H9 (cell line): ENCODE measurements at regions not wholly inside any gene's neighbourhood (a gene's known extent, or its start where the extent isn't known, plus 50 kb on each side); places are given as distances from the start of the nearest gene placed in this dataset.
"Not testable (repeated sequence)": the region's sequence is repeated elsewhere in the genome, so short reads cannot be mapped to it uniquely, and the experiment has no call there.

Experiments used
- DNase-seq: peaks from one replicate; pipeline ENCODE4 v3.0.0-alpha.2; 2017
- H2AFZ ChIP-seq: one replicate; pipeline ENCODE4 v1.6.1; 2013; ENCODE audit warnings: mild to moderate bottlenecking, low read length, control low read depth, moderate library complexity
- H2AK5ac ChIP-seq: 2 replicates; pipeline ENCODE4 v1.6.1; 2013; ENCODE audit warnings: low read length, control low read depth, mixed read lengths; ENCODE audit not compliant: insufficient read length
- H2BK120ac ChIP-seq: one replicate; pipeline ENCODE4 v1.6.1; 2013; ENCODE audit warnings: low read depth, mild to moderate bottlenecking, low read length, control low read depth, inconsistent platforms; ENCODE audit not compliant: poor library complexity, severe bottlenecking
- H2BK12ac ChIP-seq: 2 replicates; pipeline ENCODE4 v1.6.1; 2013; ENCODE audit warnings: low read length, control low read depth, mixed read lengths, low read depth; ENCODE audit not compliant: insufficient read length
- H2BK15ac ChIP-seq: 2 replicates; pipeline ENCODE4 v1.6.1; 2013; ENCODE audit warnings: low read depth, low read length, control low read depth
- H2BK20ac ChIP-seq: one replicate; pipeline ENCODE4 v1.6.1; 2013; ENCODE audit warnings: low read depth, mild to moderate bottlenecking, low read length, control low read depth, inconsistent platforms; ENCODE audit not compliant: poor library complexity, severe bottlenecking
- H2BK5ac ChIP-seq: 2 replicates; pipeline ENCODE4 v1.6.1; 2013; ENCODE audit warnings: low read length, control low read depth, mixed read lengths; ENCODE audit not compliant: insufficient read length
- H3K14ac ChIP-seq: 2 replicates; pipeline ENCODE4 v1.6.1; 2013; ENCODE audit warnings: low read length, control low read depth; ENCODE audit not compliant: insufficient read depth
- H3K18ac ChIP-seq: 2 replicates; pipeline ENCODE4 v1.6.1; 2013; ENCODE audit warnings: low read depth, mild to moderate bottlenecking, mixed read lengths, low read length, control low read depth; ENCODE audit not compliant: insufficient read length
- H3K23ac ChIP-seq: 2 replicates; pipeline ENCODE4 v1.6.1; 2013; ENCODE audit warnings: low read length, control low read depth, mixed read lengths, low read depth; ENCODE audit not compliant: insufficient read length
- H3K23me2 ChIP-seq: 2 replicates; pipeline ENCODE4 v1.6.1; 2013; ENCODE audit warnings: low read depth, mild to moderate bottlenecking, mixed read lengths, low read length, control low read depth; ENCODE audit not compliant: insufficient read length, poor library complexity, severe bottlenecking
- H3K27ac ChIP-seq: 2 replicates; pipeline ENCODE4 v1.5.1; 2013; ENCODE audit warnings: low read length, control low read depth, mixed read lengths, low read depth; ENCODE audit not compliant: insufficient read length
- H3K27me3 ChIP-seq: 2 replicates; pipeline ENCODE4 v1.6.1; 2013; ENCODE audit warnings: low read length, control low read depth, inconsistent platforms; ENCODE audit not compliant: insufficient read depth
- H3K4ac ChIP-seq: 2 replicates; pipeline ENCODE4 v1.6.1; 2013; ENCODE audit warnings: low read depth, mild to moderate bottlenecking, control low read depth, inconsistent platforms, low read length, moderate library complexity
- H3K4me1 ChIP-seq: 2 replicates; pipeline ENCODE4 v1.6.1; 2013; ENCODE audit warnings: low read length, control low read depth, inconsistent platforms; ENCODE audit not compliant: insufficient read depth
- H3K4me2 ChIP-seq: 2 replicates; pipeline ENCODE4 v1.6.1; 2013; ENCODE audit warnings: low read length, control low read depth, mixed read lengths; ENCODE audit not compliant: insufficient read length, insufficient read depth
- H3K56ac ChIP-seq: 2 replicates; pipeline ENCODE4 v1.6.1; 2013; ENCODE audit warnings: low read depth, mild to moderate bottlenecking, mixed read lengths, low read length, control low read depth; ENCODE audit not compliant: insufficient read length
- H3K79me1 ChIP-seq: 2 replicates; pipeline ENCODE4 v1.6.1; 2013; ENCODE audit warnings: low read depth, mild to moderate bottlenecking, moderate library complexity, low read length, control low read depth, inconsistent platforms; ENCODE audit not compliant: insufficient read depth, poor library complexity, severe bottlenecking
- H3K79me2 ChIP-seq: 2 replicates; pipeline ENCODE4 v1.6.1; 2013; ENCODE audit warnings: low read length, control low read depth, inconsistent platforms; ENCODE audit not compliant: insufficient read depth
- H3K9ac ChIP-seq: 2 replicates; pipeline ENCODE4 v1.6.1; 2013; ENCODE audit warnings: low read length, control low read depth, mixed read lengths; ENCODE audit not compliant: insufficient read length; ENCODE audit errors: extremely low read depth
- H3K9me3 ChIP-seq: one replicate; pipeline ENCODE4 v1.6.1; 2013; ENCODE audit warnings: low read depth, low read length, inconsistent platforms; ENCODE audit not compliant: control insufficient read depth
- H3T11ph ChIP-seq: one replicate; pipeline ENCODE4 v1.6.1; 2013; ENCODE audit warnings: mild to moderate bottlenecking, low read length, control low read depth, inconsistent platforms
- H4K20me1 ChIP-seq: one replicate; pipeline ENCODE4 v1.6.1; 2013; ENCODE audit not compliant: control insufficient read depth, insufficient read length, insufficient read depth
- H4K5ac ChIP-seq: 2 replicates; pipeline ENCODE4 v1.6.1; 2013; ENCODE audit warnings: low read depth, mild to moderate bottlenecking, mixed read lengths, low read length, control low read depth; ENCODE audit not compliant: insufficient read length
- H4K8ac ChIP-seq: replicated peaks from 2 replicates; pipeline ENCODE4 v1.6.1; 2013; ENCODE audit warnings: low read length, control low read depth, mixed read lengths, low read depth; ENCODE audit not compliant: insufficient read length
- H4K91ac ChIP-seq: 2 replicates; pipeline ENCODE4 v1.6.1; 2013; ENCODE audit warnings: low read depth, mild to moderate bottlenecking, moderate library complexity, mixed read lengths, low read length, control low read depth; ENCODE audit not compliant: insufficient read length
- H3K27ac Mint-ChIP-seq, 3 experiments: 2 replicates in 2 of 3; 3 replicates in 1 of 3; pipeline ENCODE4 v1.8.0; 2020 to 2021; ENCODE audit warnings: mixed read lengths in 3 of 3, mild to moderate bottlenecking in 1 of 3, moderate library complexity in 1 of 3
- H3K27me3 Mint-ChIP-seq: 2 replicates; pipeline ENCODE4 v1.8.0; 2021; ENCODE audit warnings: low read depth, mild to moderate bottlenecking, moderate library complexity, mixed read lengths
- H3K36me3 Mint-ChIP-seq, 3 experiments: 2 replicates in 2 of 3; 3 replicates in 1 of 3; pipeline ENCODE4 v1.8.0; 2020 to 2021; ENCODE audit warnings: low read depth in 3 of 3, mixed read lengths in 3 of 3; ENCODE audit not compliant: insufficient read depth in 1 of 3
- H3K4me1 Mint-ChIP-seq, 2 experiments: 2 replicates each; pipeline ENCODE4 v1.8.0; 2020; ENCODE audit warnings: mixed read lengths in 2 of 2
- H3K4me3 Mint-ChIP-seq, 2 experiments: 2 replicates in 1 of 2; 3 replicates in 1 of 2; pipeline ENCODE4 v1.8.0; 2020 to 2021; ENCODE audit warnings: mild to moderate bottlenecking in 2 of 2, mixed read lengths in 2 of 2, moderate library complexity in 1 of 2
- H3K9me3 Mint-ChIP-seq, 2 experiments: 2 replicates in 1 of 2; 3 replicates in 1 of 2; pipeline ENCODE4 v1.8.0; 2020; ENCODE audit warnings: mild to moderate bottlenecking in 2 of 2, mixed read lengths in 2 of 2, moderate library complexity in 1 of 2
- WGBS: extraction: QIAGEN DNeasy Blood & Tissue Kit; methylation state at CpG from one replicate; pipeline ENCODE4 v1.1.7; 2013; ENCODE audit warnings: missing lambda C conversion rate, low lambda C conversion rate, mixed read lengths; ENCODE audit not compliant: insufficient read length; ENCODE audit errors: extremely low coverage; 5-methylcytosine and 5-hydroxymethylcytosine counted together
- TF ChIP-seq, protein P1 (sequence below): fragments of 200-600 bp; sonication (generic); conservative IDR thresholded peaks from 3 replicates; pipeline ENCODE4 v1.8.0; 2021; ENCODE audit warnings: antibody characterized with exemption, mild to moderate bottlenecking

DNA sequence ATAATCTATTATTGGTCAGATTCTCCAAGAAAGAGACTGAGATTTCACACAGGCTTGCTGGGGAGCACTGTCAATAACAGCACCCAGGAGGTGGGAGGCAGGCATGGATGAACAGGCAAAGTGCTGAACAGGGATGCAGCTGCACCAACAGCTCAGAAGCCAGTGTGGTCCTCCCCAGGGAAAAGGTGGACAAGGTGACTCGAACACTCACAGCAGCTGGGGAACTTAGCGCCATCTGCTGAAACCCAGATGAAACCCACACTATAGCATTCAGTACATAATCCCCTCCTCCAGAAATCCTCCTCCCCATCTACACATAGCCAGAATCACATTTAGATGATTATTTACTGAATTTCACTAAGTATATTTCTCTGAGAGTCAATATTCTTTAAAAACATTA is 255.2 kb upstream of the WSB1 start:
- no peaks in the 10 kb centered on the region for H3K27me3 Mint-ChIP-seq
- no peak for DNase-seq

DNA sequence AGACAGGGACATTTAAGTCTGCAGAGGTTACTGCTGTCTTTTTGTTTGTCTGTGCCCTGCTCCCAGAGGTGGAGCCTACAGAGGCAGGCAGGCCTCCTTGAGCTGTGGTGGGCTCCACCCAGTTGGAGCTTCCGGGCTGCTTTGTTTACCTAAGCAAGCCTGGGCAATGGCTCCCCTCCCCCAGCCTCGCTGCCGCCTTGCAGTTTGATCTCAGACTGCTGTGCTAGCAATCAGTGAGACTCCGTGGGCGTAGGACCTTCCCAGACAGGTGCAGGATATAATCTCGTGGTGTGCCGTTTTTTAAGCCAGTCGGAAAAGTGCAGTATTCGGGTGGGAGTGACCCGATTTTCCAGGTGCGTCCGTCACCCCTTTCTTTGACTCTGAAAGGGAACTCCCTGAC is 248.9 kb upstream of the WSB1 start:
- H3K23ac ChIP-seq, H3K4me1 Mint-ChIP-seq, H3T11ph ChIP-seq, H2BK20ac ChIP-seq, H3K27me3 ChIP-seq, H4K5ac ChIP-seq, DNase-seq, H3K4me2 ChIP-seq, H3K18ac ChIP-seq, H3K56ac ChIP-seq, H3K23me2 ChIP-seq, H4K20me1 ChIP-seq, H2AK5ac ChIP-seq, H2BK5ac ChIP-seq, H3K4me3 Mint-ChIP-seq, H3K4me1 ChIP-seq, H3K79me1 ChIP-seq, H2BK15ac ChIP-seq, H3K27ac ChIP-seq, H3K27me3 Mint-ChIP-seq, H3K9ac ChIP-seq, H2AFZ ChIP-seq, H3K79me2 ChIP-seq, H2BK120ac ChIP-seq, H3K4ac ChIP-seq, H3K14ac ChIP-seq, H2BK12ac ChIP-seq, H4K8ac ChIP-seq, H4K91ac ChIP-seq, H3K27ac Mint-ChIP-seq: not testable (repeated sequence)
- WGBS, result no CpG with 5 or more reads among the region's 12 CpGs
- H3K9me3 ChIP-seq, result peaks cover 49% of the 10 kb centered on the region
- H3K9me3 Mint-ChIP-seq, result peaks cover 72 to 81% of the 10 kb centered on the region in 2 experiments
- peaks cover 4 to 17% (median 6%) of the 10 kb centered on the region in 3 experiments; a peak in 5 of 7 replicates for H3K36me3 Mint-ChIP-seq

More for the DNA sequence above, 255.2 kb upstream of the WSB1 start:
- no peaks in the 10 kb centered on the region for H3K4me1 Mint-ChIP-seq
- Histone ChIP-seq H3K23ac (no peak overlapping the region), H3K79me1 (no peaks in the 10 kb centered on the region), H3K9ac (no peak overlapping the region), H2BK15ac (no peak overlapping the region), H3K56ac (no peak overlapping the region), H2AFZ (no peak overlapping the region), H2BK20ac (no peak overlapping the region), H3K4me1 (no peaks in the 10 kb centered on the region), H4K20me1 (no peaks in the 10 kb centered on the region), H3K14ac (no peak overlapping the region), H3K4ac (no peak overlapping the region), H2AK5ac (no peak overlapping the region), H3K23me2 (no peaks in the 10 kb centered on the region), H4K91ac (no peak overlapping the region), H2BK5ac (no peak overlapping the region), H2BK120ac (no peak overlapping the region), H3T11ph (no peak overlapping the region), H3K4me2 (no peak overlapping the region), H3K9me3 (peaks cover 34% of the 10 kb centered on the region), H4K5ac (no peak overlapping the region), H2BK12ac (no peak overlapping the region), H4K8ac (no peak overlapping the region), H3K27me3 (no peaks in the 10 kb centered on the region), H3K79me2 (no peaks in the 10 kb centered on the region), H3K18ac (no peak overlapping the region), H3K27ac (no peak overlapping the region)
- TF ChIP-seq, protein P1, sequence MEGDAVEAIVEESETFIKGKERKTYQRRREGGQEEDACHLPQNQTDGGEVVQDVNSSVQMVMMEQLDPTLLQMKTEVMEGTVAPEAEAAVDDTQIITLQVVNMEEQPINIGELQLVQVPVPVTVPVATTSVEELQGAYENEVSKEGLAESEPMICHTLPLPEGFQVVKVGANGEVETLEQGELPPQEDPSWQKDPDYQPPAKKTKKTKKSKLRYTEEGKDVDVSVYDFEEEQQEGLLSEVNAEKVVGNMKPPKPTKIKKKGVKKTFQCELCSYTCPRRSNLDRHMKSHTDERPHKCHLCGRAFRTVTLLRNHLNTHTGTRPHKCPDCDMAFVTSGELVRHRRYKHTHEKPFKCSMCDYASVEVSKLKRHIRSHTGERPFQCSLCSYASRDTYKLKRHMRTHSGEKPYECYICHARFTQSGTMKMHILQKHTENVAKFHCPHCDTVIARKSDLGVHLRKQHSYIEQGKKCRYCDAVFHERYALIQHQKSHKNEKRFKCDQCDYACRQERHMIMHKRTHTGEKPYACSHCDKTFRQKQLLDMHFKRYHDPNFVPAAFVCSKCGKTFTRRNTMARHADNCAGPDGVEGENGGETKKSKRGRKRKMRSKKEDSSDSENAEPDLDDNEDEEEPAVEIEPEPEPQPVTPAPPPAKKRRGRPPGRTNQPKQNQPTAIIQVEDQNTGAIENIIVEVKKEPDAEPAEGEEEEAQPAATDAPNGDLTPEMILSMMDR, result no peak
- no CpG with 5 or more reads among the region's 2 CpGs for WGBS
- H3K27ac Mint-ChIP-seq, result no peak overlapping the region
- H3K9me3 Mint-ChIP-seq, result peaks cover 59 to 67% of the 10 kb centered on the region in 2 experiments
- peaks cover 4 to 9% (median 4%) of the 10 kb centered on the region in 3 experiments; a peak in 5 of 7 replicates for H3K36me3 Mint-ChIP-seq
- no peak overlapping the region for H3K4me3 Mint-ChIP-seq
